PC-3 (cell line): ENCODE measurements at regions not wholly inside any gene's neighbourhood (a gene's known extent, or its start where the extent isn't known, plus 50 kb on each side); places are given as distances from the start of the nearest gene placed in this dataset.

Experiments used
- ATAC-seq: fragments of 200-7000 bp; cut with Tn5 transposase; 2 replicates; pipeline ENCODE4 v1.9.1; 2020; ENCODE audit warnings: mild to moderate bottlenecking, moderate library complexity
- BruUV-seq: library from RNA; stranded (reverse); fragments of 400-500 nt; replicated peaks from 2 replicates; lab custom pipeline; 2021; lab: Mats Ljungman, UMichigan
- CTCF ChIA-PET: fragments of 300-600 bp; sonication (Branson Sonifier 250); formaldehyde crosslinking; loops from one replicate; lab custom pipeline; 2022; ENCODE audit warnings: antibody characterized with exemption; lab: Charles Lee
- POLR2A ChIA-PET: fragments of 300-600 bp; sonication (Branson Sonifier 250); formaldehyde crosslinking; loops from one replicate; lab custom pipeline; 2022; ENCODE audit warnings: antibody characterized with exemption; ENCODE audit not compliant: unreplicated experiment; lab: Charles Lee
- DNase-seq: peaks from one replicate; pipeline ENCODE4 v3.0.0-alpha.2; 2015
- H2AFZ ChIP-seq: fragments of 300-600 bp; sonication (generic); 2 replicates; pipeline ENCODE4 v1.6.0; 2016; ENCODE audit warnings: antibody characterized with exemption, low read length
- H3F3A ChIP-seq: fragments of 300-600 bp; sonication (generic); one replicate; pipeline ENCODE4 v1.6.0; 2017; ENCODE audit warnings: antibody characterized with exemption, low read length, control low read depth, mild to moderate bottlenecking; ENCODE audit not compliant: unreplicated experiment
- H3K27ac ChIP-seq: fragments of 300-600 bp; sonication (generic); 2 replicates; pipeline ENCODE4 v1.5.1; 2016; ENCODE audit warnings: mild to moderate bottlenecking, low read length
- H3K27me3 ChIP-seq: fragments of 300-600 bp; sonication (generic); 2 replicates; pipeline ENCODE4 v1.6.1; 2016; ENCODE audit warnings: low read length, mixed read lengths
- H3K36me3 ChIP-seq: fragments of 300-600 bp; sonication (generic); 2 replicates; pipeline ENCODE4 v1.6.1; 2016; ENCODE audit warnings: low read depth, mixed run types, low read length, mixed read lengths
- H3K4me1 ChIP-seq: fragments of 300-600 bp; sonication (generic); 2 replicates; pipeline ENCODE4 v1.5.1; 2016; ENCODE audit warnings: low read length; ENCODE audit not compliant: insufficient read depth
- H3K4me2 ChIP-seq: fragments of 300-600 bp; sonication (generic); 2 replicates; pipeline ENCODE4 v1.6.0; 2016; ENCODE audit warnings: low read length
- H3K4me3 ChIP-seq: fragments of 300-600 bp; sonication (generic); 2 replicates; pipeline ENCODE4 v1.5.1; 2016; ENCODE audit warnings: mild to moderate bottlenecking, low read length, mixed read lengths
- H3K79me2 ChIP-seq: fragments of 300-600 bp; sonication (generic); 2 replicates; pipeline ENCODE4 v1.6.1; 2017; ENCODE audit warnings: low read length, mixed read lengths
- H3K9ac ChIP-seq: fragments of 300-600 bp; sonication (generic); 2 replicates; pipeline ENCODE4 v1.6.0; 2016; ENCODE audit warnings: mild to moderate bottlenecking, low read length
- H3K9me2 ChIP-seq: fragments of 300-600 bp; sonication (generic); replicated peaks from 2 replicates; pipeline ENCODE4 v1.6.1; 2016; ENCODE audit warnings: mixed run types, low read length, mixed read lengths
- H3K9me3 ChIP-seq: fragments of 300-600 bp; sonication (generic); 2 replicates; pipeline ENCODE4 v1.6.1; 2016; ENCODE audit warnings: low read length, mixed read lengths
- H4K20me1 ChIP-seq: fragments of 300-600 bp; sonication (generic); 2 replicates; pipeline ENCODE4 v1.6.1; 2016; ENCODE audit warnings: low read length, mixed read lengths
- CTCF ChIP-seq: fragments of 300-600 bp; sonication (generic); conservative IDR thresholded peaks from 2 replicates; pipeline ENCODE4 v1.5.1; 2017; ENCODE audit warnings: antibody characterized with exemption, low read depth, mild to moderate bottlenecking, low read length
- EZH2 ChIP-seq: fragments of 300-600 bp; sonication (generic); IDR thresholded peaks from one replicate; pipeline ENCODE4 v1.6.1; 2017; ENCODE audit warnings: antibody characterized with exemption, mild to moderate bottlenecking, low read length; ENCODE audit not compliant: unreplicated experiment
- EZH2phosphoT487 ChIP-seq: fragments of 300-600 bp; sonication (generic); IDR thresholded peaks from 2 replicates; pipeline ENCODE4 v1.6.1; 2018; ENCODE audit warnings: mild to moderate bottlenecking, antibody characterized with exemption, low read length, borderline replicate concordance
- intact Hi-C: fragments of 100-400 bp; cut with micrococcal nuclease; formaldehyde crosslinking; loops from 2 replicates; pipeline ENCODE4 v1.9.0; 2023

DNA sequence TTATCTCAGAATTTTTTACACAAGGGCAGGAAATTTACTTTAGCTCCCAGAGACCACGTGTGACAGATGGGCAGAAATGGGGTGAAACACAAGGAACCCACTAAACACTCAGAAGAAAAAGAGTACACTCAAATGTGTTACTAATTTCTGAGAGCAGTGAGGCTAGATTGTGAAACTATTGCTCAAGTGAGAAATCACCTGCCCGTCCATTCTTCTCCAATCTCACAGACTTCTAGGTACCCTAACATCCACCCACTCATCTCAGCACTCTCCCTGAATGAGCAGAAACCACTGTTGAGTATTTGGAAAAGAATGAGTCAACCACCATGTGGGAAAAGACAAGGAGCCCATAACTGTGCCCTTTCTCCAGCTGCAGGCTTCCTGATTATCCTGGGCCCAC is 293.0 kb upstream of the CDH2 start:
- Histone ChIP-seq H3K36me3 (no peaks in the 10 kb centered on the region), H3K4me3 (no peak overlapping the region), H3K9me2 (no peaks in the 10 kb centered on the region), H3K27ac (no peak overlapping the region), H3K9ac (no peak overlapping the region), H3K9me3 (0 out of 2 replicates have a peak, but pooled peaks cover 7% of the 10 kb centered on the region), H3K79me2 (no peaks in the 10 kb centered on the region), H3K4me1 (no peaks in the 10 kb centered on the region), H4K20me1 (no peaks in the 10 kb centered on the region), H3F3A (no peaks in the 10 kb centered on the region), H2AFZ (no peak overlapping the region), H3K27me3 (no peaks in the 10 kb centered on the region), H3K4me2 (no peak overlapping the region)
- TF ChIP-seq EZH2 (no peak), CTCF (no peak)
- ATAC-seq (no peak), DNase-seq (no peak)
- POLR2A ChIA-PET, result no interaction called here
- CTCF ChIA-PET, result no interaction called here
- no TSS peak for BruUV-seq
- intact Hi-C loops, result no loop called here

DNA sequence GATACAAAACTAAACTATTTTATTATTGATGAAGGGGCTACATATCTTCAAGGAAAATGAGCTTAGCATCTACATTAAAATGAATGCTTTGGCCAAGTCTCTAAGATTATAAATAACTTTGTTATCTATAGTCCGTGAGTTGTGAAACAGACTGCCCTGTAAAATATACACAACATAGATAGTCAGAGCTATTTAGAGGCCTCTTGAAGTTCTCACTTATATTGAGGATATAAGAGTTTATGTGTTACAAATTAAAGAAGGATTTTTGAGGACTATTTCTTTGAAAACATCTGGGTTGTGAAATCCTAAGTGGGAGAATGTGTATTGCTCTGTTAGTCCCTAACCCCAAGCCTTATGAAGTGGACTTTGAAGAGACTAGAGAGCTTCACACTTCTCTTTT is 292.0 kb upstream of the CDH2 start:
- ChIA-PET CTCF (no interaction called here), POLR2A (no interaction called here)
- intact Hi-C loops, result no loop called here
- Histone ChIP-seq H3K27ac (no peak overlapping the region), H3K4me3 (no peak overlapping the region), H3K27me3 (no peaks in the 10 kb centered on the region), H3K4me1 (no peaks in the 10 kb centered on the region), H3K79me2 (no peaks in the 10 kb centered on the region), H2AFZ (no peak overlapping the region), H3F3A (no peaks in the 10 kb centered on the region), H3K9me2 (no peaks in the 10 kb centered on the region), H3K9ac (no peak overlapping the region), H3K36me3 (no peaks in the 10 kb centered on the region), H3K9me3 (0 out of 2 replicates have a peak, but pooled peaks cover 7% of the 10 kb centered on the region), H3K4me2 (no peak overlapping the region), H4K20me1 (no peaks in the 10 kb centered on the region)
- no TSS peak for BruUV-seq
- no peak for ATAC-seq
- DNase-seq, result no peak
- TF ChIP-seq EZH2phosphoT487 (no peak), EZH2 (no peak), CTCF (no peak)

DNA sequence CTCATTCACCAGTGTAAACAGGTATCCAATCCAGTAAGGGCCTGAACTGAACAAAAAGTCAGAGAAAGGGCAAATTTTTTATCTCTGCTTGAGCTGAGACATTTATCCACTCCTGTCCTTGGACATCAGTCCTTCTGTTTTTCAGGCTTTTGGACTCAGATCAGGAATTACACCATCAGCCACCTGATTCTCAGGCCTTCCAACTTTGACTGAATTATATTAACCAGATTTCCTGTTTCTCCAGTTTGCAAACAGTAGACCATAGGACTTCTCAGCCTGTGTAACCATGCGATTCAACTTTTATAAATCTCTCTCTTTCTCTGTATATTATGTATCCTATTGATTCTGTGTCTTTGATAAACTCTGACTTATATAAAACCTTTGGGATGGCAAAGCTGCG is 289.3 kb upstream of the CDH2 start:
- H3K4me2 ChIP-seq, result no peak overlapping the region
- no peaks in the 10 kb centered on the region for H3K79me2 ChIP-seq
- H3F3A ChIP-seq, result no peaks in the 10 kb centered on the region
- no TSS peak for BruUV-seq
- intact Hi-C loops, result no loop called here
- no peaks in the 10 kb centered on the region for H3K27me3 ChIP-seq
- no peak overlapping the region for H2AFZ ChIP-seq
- ChIA-PET CTCF (no interaction called here), POLR2A (no interaction called here)
- no peak overlapping the region for H3K4me3 ChIP-seq
- H3K9ac ChIP-seq, result no peak overlapping the region
- H3K9me3 ChIP-seq, result 0 out of 2 replicates have a peak, but pooled peaks cover 7% of the 10 kb centered on the region
- no peaks in the 10 kb centered on the region for H3K36me3 ChIP-seq
- ATAC-seq (no peak), DNase-seq (no peak)
- no peaks in the 10 kb centered on the region for H4K20me1 ChIP-seq
- no peak for TF ChIP-seq EZH2phosphoT487
- TF ChIP-seq CTCF, result no peak
- TF ChIP-seq EZH2, result no peak
- H3K4me1 ChIP-seq, result no peaks in the 10 kb centered on the region
- no peaks in the 10 kb centered on the region for H3K9me2 ChIP-seq
- H3K27ac ChIP-seq, result no peak overlapping the region
